Activated CD4-positive, alpha-beta T cell treated with anti-CD3 and anti-CD28 coated beads, Interleukin-2, amount 10 ng/mL, durations not matched to agents 7 days and 5 days (primary cell): ENCODE measurements at regions not wholly inside any gene's neighbourhood (a gene's known extent, or its start where the extent isn't known, plus 50 kb on each side); places are given as distances from the start of the nearest gene placed in this dataset.

ENCODE experiments used
- CTCF ChIA-PET: fragments of 350-600 bp; sonication (Branson Sonifier 250); formaldehyde crosslinking; loops from one replicate; lab custom pipeline; 2021; ENCODE audit warnings: antibody characterized with exemption; lab: Charles Lee
- POLR2A ChIA-PET: fragments of 350-600 bp; sonication (Branson Sonifier 250); formaldehyde crosslinking; loops from one replicate; lab custom pipeline; 2021; ENCODE audit warnings: antibody characterized with exemption; lab: Charles Lee
- DNase-seq: peaks from one replicate; pipeline ENCODE4 v3.0.0-alpha.2; 2020
- H3K27ac Mint-ChIP-seq: one replicate; pipeline ENCODE4 v1.8.0; 2021; ENCODE audit warnings: mild to moderate bottlenecking, moderate library complexity, mixed read lengths
- H3K27me3 Mint-ChIP-seq: one replicate; pipeline ENCODE4 v1.8.0; 2021; ENCODE audit warnings: mixed read lengths
- H3K36me3 Mint-ChIP-seq: one replicate; pipeline ENCODE4 v1.8.0; 2021; ENCODE audit warnings: low read depth, mixed read lengths
- H3K4me1 Mint-ChIP-seq: one replicate; pipeline ENCODE4 v1.8.0; 2021; ENCODE audit warnings: mixed read lengths
- H3K4me3 Mint-ChIP-seq: one replicate; pipeline ENCODE4 v1.8.0; 2021; ENCODE audit warnings: mild to moderate bottlenecking, moderate library complexity, mixed read lengths
- H3K9me3 Mint-ChIP-seq: one replicate; pipeline ENCODE4 v1.8.0; 2021; ENCODE audit warnings: mixed read lengths

GRCh38 chr2:136214307-136215200 lies 96.6 kb upstream of the CXCR4 start:
- peaks cover 2% of the 10 kb centered on the region for H3K36me3 Mint-ChIP-seq
- peaks cover 16% of the 10 kb centered on the region for H3K4me1 Mint-ChIP-seq
- CTCF ChIA-PET = no interaction called here
- no peaks in the 10 kb centered on the region for H3K27me3 Mint-ChIP-seq
- H3K4me3 Mint-ChIP-seq = no peak overlapping the region
- POLR2A ChIA-PET = no interaction called here
- DNase-seq = no peak
- H3K27ac Mint-ChIP-seq = no peak overlapping the region
- peaks cover 14% of the 10 kb centered on the region for H3K9me3 Mint-ChIP-seq

- Mint-ChIP-seq H3K36me3 (peaks cover 2% of the 10 kb centered on the region), H3K4me3 (no peak overlapping the region), H3K9me3 (peaks cover 12% of the 10 kb centered on the region), H3K4me1 (peaks cover 16% of the 10 kb centered on the region), H3K27me3 (no peaks in the 10 kb centered on the region), H3K27ac (no peak overlapping the region)
- POLR2A ChIA-PET = no interaction called here
- CTCF ChIA-PET = interaction anchor here (0.8 to 1.4 kb wide), 2 partner anchors 13 to 30 kb away, joined by 3 to 5 read pairs; no protein-coding TSS in a partner anchor
- DNase-seq = no peak
Measured at GRCh38 chr2:136213836-136214235, 95.9 kb upstream of the CXCR4 start.

GRCh38 chr2:136212426-136213378 lies 94.8 kb upstream of the CXCR4 start:
- DNase-seq = no peak
- POLR2A ChIA-PET = no interaction called here
- Mint-ChIP-seq H3K27me3 (no peaks in the 10 kb centered on the region), H3K4me3 (no peak overlapping the region), H3K36me3 (peaks cover 2% of the 10 kb centered on the region), H3K4me1 (peaks cover 16% of the 10 kb centered on the region), H3K9me3 (peaks cover 12% of the 10 kb centered on the region), H3K27ac (peak overlapping the region; percentile 21)
- CTCF ChIA-PET = interaction anchor here (0.6 to 1.4 kb wide), 4 partner anchors 9 to 33 kb away, joined by 3 to 5 read pairs (median 4); no protein-coding TSS in a partner anchor

- ChIA-PET CTCF (interaction anchor here (0.6 kb wide), 1 partner anchor 391 kb away, joined by 3 read pairs; no protein-coding TSS in a partner anchor), POLR2A (no interaction called here)
- Mint-ChIP-seq H3K27me3 (no peaks in the 10 kb centered on the region), H3K36me3 (peaks cover 2% of the 10 kb centered on the region), H3K4me1 (peaks cover 22% of the 10 kb centered on the region), H3K27ac (no peak overlapping the region), H3K4me3 (no peak overlapping the region), H3K9me3 (peaks cover 12% of the 10 kb centered on the region)
- DNase-seq = no peak
Measured at GRCh38 chr2:136211701-136212100, 93.8 kb upstream of the CXCR4 start.

- Mint-ChIP-seq H3K27ac (no peak overlapping the region), H3K4me3 (no peak overlapping the region), H3K27me3 (no peaks in the 10 kb centered on the region), H3K9me3 (peaks cover 12% of the 10 kb centered on the region), H3K4me1 (peaks cover 22% of the 10 kb centered on the region), H3K36me3 (peaks cover 2% of the 10 kb centered on the region)
- ChIA-PET CTCF (interaction anchor here (0.9 kb wide), 1 partner anchor 31 kb away, joined by 3 read pairs; no protein-coding TSS in a partner anchor), POLR2A (no interaction called here)
- DNase-seq = no peak
Measured at GRCh38 chr2:136210822-136211221, 92.9 kb upstream of the CXCR4 start.

- Mint-ChIP-seq H3K4me3 (no peak overlapping the region), H3K4me1 (peaks cover 22% of the 10 kb centered on the region), H3K27ac (no peak overlapping the region), H3K36me3 (peaks cover 2% of the 10 kb centered on the region), H3K27me3 (no peaks in the 10 kb centered on the region), H3K9me3 (peaks cover 12% of the 10 kb centered on the region)
- POLR2A ChIA-PET = no interaction called here
- CTCF ChIA-PET = interaction anchor here (0.9 kb wide), 1 partner anchor 31 kb away, joined by 3 read pairs; no protein-coding TSS in a partner anchor
- DNase-seq = no peak
Measured at GRCh38 chr2:136210455-136210805, 92.5 kb upstream of the CXCR4 start.

GRCh38 chr2:136209561-136210454 lies 91.9 kb upstream of the CXCR4 start:
- POLR2A ChIA-PET = no interaction called here
- peaks cover 12% of the 10 kb centered on the region for H3K9me3 Mint-ChIP-seq
- peaks cover 22% of the 10 kb centered on the region for H3K4me1 Mint-ChIP-seq

GRCh38 chr2:136208682-136209420 lies 90.9 kb upstream of the CXCR4 start:
- Mint-ChIP-seq H3K9me3 (peaks cover 16% of the 10 kb centered on the region), H3K27me3 (no peaks in the 10 kb centered on the region), H3K36me3 (peaks cover 2% of the 10 kb centered on the region), H3K27ac (no peak overlapping the region), H3K4me1 (peaks cover 22% of the 10 kb centered on the region), H3K4me3 (no peak overlapping the region)
- no peak for DNase-seq
- POLR2A ChIA-PET = no interaction called here
- CTCF ChIA-PET = interaction anchor here (1.3 to 1.4 kb wide), 2 partner anchors 13 to 102 kb away, joined by 4 to 5 read pairs; no protein-coding TSS in a partner anchor

More at GRCh38 chr2:136209561-136210454, 91.9 kb upstream of the CXCR4 start:
- Mint-ChIP-seq H3K36me3 (peaks cover 2% of the 10 kb centered on the region), H3K27me3 (no peaks in the 10 kb centered on the region), H3K4me3 (no peak overlapping the region), H3K27ac (no peak overlapping the region)
- CTCF ChIA-PET = interaction anchor here (1.4 kb wide), 1 partner anchor 12 kb away, joined by 4 read pairs; no protein-coding TSS in a partner anchor
- DNase-seq = no peak

GRCh38 chr2:136207665-136208064 lies 89.7 kb upstream of the CXCR4 start:
- ChIA-PET POLR2A (no interaction called here), CTCF (interaction anchor here (1.3 to 2.8 kb wide), 2 partner anchors 31 to 103 kb away, joined by 5 to 11 read pairs; no protein-coding TSS in a partner anchor)
- no peak overlapping the region for H3K27ac Mint-ChIP-seq
- H3K9me3 Mint-ChIP-seq = peaks cover 13% of the 10 kb centered on the region
- DNase-seq = no peak
- H3K4me3 Mint-ChIP-seq = no peak overlapping the region
- H3K4me1 Mint-ChIP-seq = peaks cover 11% of the 10 kb centered on the region
- H3K27me3 Mint-ChIP-seq = no peaks in the 10 kb centered on the region
- peaks cover 2% of the 10 kb centered on the region for H3K36me3 Mint-ChIP-seq

GRCh38 chr2:136207030-136207623 lies 89.2 kb upstream of the CXCR4 start:
- ChIA-PET POLR2A (no interaction called here), CTCF (interaction anchor here (2.8 kb wide), 1 partner anchor 32 kb away, joined by 11 read pairs; no protein-coding TSS in a partner anchor)
- Mint-ChIP-seq H3K36me3 (no peaks in the 10 kb centered on the region), H3K9me3 (peaks cover 15% of the 10 kb centered on the region), H3K27me3 (no peaks in the 10 kb centered on the region), H3K4me1 (peaks cover 6% of the 10 kb centered on the region), H3K4me3 (no peak overlapping the region), H3K27ac (no peak overlapping the region)
- no peak for DNase-seq

- CTCF ChIA-PET = interaction anchor here (2.8 kb wide), 1 partner anchor 32 kb away, joined by 11 read pairs; no protein-coding TSS in a partner anchor
- peaks cover 17% of the 10 kb centered on the region for H3K9me3 Mint-ChIP-seq
- H3K27me3 Mint-ChIP-seq = no peaks in the 10 kb centered on the region
- H3K4me3 Mint-ChIP-seq = no peak overlapping the region
- H3K36me3 Mint-ChIP-seq = no peaks in the 10 kb centered on the region
- no peak overlapping the region for H3K27ac Mint-ChIP-seq
- no peak for DNase-seq
- POLR2A ChIA-PET = no interaction called here
- H3K4me1 Mint-ChIP-seq = peaks cover 6% of the 10 kb centered on the region
Measured at GRCh38 chr2:136206613-136207012, 88.7 kb upstream of the CXCR4 start.
